HUES48 (cell line): ENCODE measurements at regions not wholly inside any gene's neighbourhood (a gene's known extent, or its start where the extent isn't known, plus 50 kb on each side); places are given as distances from the start of the nearest gene placed in this dataset.
"Not testable (repeated sequence)": the region's sequence is repeated elsewhere in the genome, so short reads cannot be mapped to it uniquely, and the experiment has no call there.

Experiments used
- H3K27ac ChIP-seq: one replicate; pipeline ENCODE4 v1.7.0; 2013; ENCODE audit warnings: low read depth, low read length, inconsistent platforms
- H3K27me3 ChIP-seq: 2 replicates; pipeline ENCODE4 v1.6.1; 2013; ENCODE audit warnings: mild to moderate bottlenecking, low read length; ENCODE audit not compliant: control insufficient read depth, insufficient read depth
- H3K36me3 ChIP-seq: 2 replicates; pipeline ENCODE4 v1.6.1; 2013; ENCODE audit warnings: low read length; ENCODE audit not compliant: control insufficient read depth, insufficient read depth
- H3K4me1 ChIP-seq: 2 replicates; pipeline ENCODE4 v1.6.1; 2013; ENCODE audit warnings: mild to moderate bottlenecking, low read length; ENCODE audit not compliant: control insufficient read depth, insufficient read depth
- H3K4me3 ChIP-seq: 2 replicates; pipeline ENCODE4 v1.5.1; 2013; ENCODE audit warnings: mild to moderate bottlenecking, low read depth, low read length
- H3K9ac ChIP-seq: 2 replicates; pipeline ENCODE4 v1.6.1; 2013; ENCODE audit warnings: mild to moderate bottlenecking, low read depth, low read length, moderate library complexity
- H3K9me3 ChIP-seq: 2 replicates; pipeline ENCODE4 v1.6.1; 2013; ENCODE audit warnings: low read length; ENCODE audit not compliant: control insufficient read depth, insufficient read depth

DNA sequence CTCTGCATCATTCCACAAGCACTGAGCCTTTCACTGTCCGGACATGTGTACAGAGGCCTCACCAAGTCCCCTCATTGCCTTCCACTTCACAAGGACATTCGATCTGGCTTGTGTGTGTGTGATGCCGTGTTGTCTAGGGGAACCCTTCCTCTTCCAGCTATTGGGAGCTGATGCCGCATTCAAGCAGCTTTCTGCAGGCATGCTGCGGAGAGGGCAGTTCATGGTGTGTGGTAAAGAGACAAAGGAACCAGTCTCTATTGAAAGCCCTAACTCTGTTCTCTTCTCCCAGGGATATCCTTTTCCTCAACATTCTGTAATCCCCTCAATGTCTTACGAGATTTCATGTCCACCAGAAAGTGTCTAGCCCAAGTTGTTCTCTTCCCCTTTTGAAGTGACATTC lies 141.6 kb downstream of the ALOX5 start:
- Histone ChIP-seq H3K27me3 (no peaks in the 10 kb centered on the region), H3K4me3 (no peak overlapping the region), H3K27ac (no peak overlapping the region), H3K36me3 (no peaks in the 10 kb centered on the region), H3K9ac (no peak overlapping the region), H3K4me1 (peaks cover 12% of the 10 kb centered on the region; the same call in 1 of the 2 replicates), H3K9me3 (no peaks in the 10 kb centered on the region)

DNA sequence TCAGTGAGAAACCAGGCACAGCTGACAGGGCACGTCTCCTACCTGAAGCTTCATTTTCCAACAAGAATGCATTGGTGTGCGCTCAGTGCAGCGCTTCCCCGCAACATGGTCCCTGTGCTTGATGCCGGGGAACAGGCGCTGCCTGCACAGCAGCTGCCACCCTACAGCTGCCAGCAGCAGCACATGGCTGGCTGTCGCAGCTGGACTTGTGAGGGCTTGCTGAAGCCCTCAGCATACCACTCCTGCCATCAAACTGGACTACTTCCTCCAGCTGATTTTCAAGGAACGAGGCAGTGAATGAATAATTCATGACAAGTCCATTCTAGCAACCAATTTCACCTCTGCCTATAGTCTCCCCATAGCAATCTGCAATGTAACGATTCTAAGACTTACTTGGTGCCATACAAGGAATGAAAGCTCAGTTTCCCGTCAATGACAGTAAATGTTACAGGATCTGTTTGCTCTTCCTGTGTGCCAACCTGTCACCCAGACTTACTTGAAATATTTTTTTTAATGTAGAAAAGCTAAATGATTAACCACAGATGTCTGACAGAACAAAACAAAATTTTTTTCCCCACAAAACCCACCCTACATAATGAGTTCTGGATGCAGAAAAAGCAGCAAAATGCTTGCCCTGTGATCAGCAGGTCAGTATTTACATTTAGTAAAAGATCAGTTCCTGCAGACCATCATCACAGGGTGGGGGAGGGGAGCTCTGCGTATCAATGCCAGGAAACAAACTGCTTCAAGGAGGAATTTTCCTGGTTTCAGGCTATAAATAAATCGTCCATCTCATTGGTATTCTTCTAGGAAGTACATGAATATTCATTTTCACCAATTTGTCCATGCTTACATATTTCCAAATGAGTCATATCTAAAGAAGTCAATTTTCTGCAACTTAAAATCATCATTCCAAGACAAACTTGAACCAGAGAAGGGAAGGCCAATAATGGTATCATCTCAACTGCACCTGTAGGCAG lies 140.6 kb downstream of the ALOX5 start:
- no peak overlapping the region for H3K9ac ChIP-seq
- no peaks in the 10 kb centered on the region for H3K36me3 ChIP-seq
- no peak overlapping the region for H3K4me3 ChIP-seq
- no peak overlapping the region for H3K27ac ChIP-seq
- H3K4me1 ChIP-seq: peaks cover 12% of the 10 kb centered on the region; the same call in 1 of the 2 replicates
- H3K27me3 ChIP-seq: no peaks in the 10 kb centered on the region
- H3K9me3 ChIP-seq: no peaks in the 10 kb centered on the region

DNA sequence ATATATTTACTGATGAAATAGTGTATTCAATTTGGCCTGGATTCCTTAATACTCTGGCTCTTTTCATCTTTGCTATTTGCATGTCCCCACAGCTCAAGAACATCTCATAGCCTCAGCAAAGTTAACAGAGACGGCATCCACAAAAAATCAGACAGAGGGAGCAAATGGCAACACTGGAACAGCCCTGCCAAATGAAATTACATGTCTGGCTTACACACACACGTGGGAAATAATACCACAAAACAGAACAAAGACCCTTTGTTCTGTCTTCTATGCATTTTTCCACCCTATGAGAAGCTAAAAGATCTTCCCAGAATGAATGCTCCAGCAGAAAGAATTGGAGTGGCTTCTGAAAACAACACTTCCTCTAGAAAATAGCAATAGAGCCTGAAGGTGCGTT lies 139.5 kb downstream of the ALOX5 start:
- Histone ChIP-seq H3K27ac (no peak overlapping the region), H3K4me3 (no peak overlapping the region), H3K9ac (no peak overlapping the region), H3K4me1 (peaks cover 12% of the 10 kb centered on the region; the same call in 1 of the 2 replicates), H3K36me3 (no peaks in the 10 kb centered on the region), H3K9me3 (no peaks in the 10 kb centered on the region), H3K27me3 (no peaks in the 10 kb centered on the region)

DNA sequence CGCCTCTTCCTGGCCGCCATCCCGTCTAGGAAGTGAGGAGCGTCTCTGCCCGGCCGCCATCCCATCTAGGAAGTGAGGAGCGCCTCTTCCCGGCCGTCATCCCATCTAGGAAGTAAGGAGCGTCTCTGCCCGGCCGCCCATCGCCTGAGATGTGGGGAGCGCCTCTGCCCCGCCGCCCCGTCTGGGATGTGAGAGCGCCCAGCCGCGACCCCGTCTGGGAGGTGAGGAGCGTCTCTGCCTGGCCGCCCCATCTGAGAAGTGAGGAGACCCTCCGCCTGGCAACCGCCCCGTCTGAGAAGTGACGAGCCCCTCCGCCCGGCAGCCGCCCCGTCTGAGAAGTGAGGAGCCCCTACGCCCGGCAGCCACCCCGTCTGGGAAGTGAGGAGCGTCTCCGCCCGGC lies 137.9 kb downstream of the ALOX5 start:
- H3K9me3 ChIP-seq, H3K9ac ChIP-seq, H3K27ac ChIP-seq, H3K4me3 ChIP-seq, H3K27me3 ChIP-seq, H3K36me3 ChIP-seq: not testable (repeated sequence)
- H3K4me1 ChIP-seq: peaks cover 12% of the 10 kb centered on the region; the same call in 1 of the 2 replicates

DNA sequence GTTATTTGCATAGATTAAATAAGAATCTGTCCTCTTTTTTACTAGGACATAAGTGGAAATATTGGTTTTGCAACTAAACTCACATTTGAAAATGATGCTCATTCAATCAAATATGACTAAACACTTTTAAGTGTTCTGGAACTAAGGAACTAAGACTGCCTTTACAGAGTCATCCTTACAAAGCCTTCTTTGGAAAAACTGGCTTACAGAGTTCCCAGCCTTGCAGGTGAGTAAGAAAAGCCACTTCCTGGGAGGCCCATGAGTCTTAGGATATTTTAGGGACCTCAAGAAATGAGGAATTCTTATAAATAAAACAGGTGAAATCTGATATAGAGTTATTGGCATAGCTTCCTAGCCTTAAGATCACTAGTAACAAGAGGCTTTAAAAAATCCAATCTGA lies 135.5 kb downstream of the ALOX5 start:
- Histone ChIP-seq H3K36me3 (no peaks in the 10 kb centered on the region), H3K4me1 (peaks cover under 1% of the 10 kb centered on the region; the same call in 1 of the 2 replicates), H3K4me3 (no peak overlapping the region), H3K9ac (no peak overlapping the region), H3K27ac (no peak overlapping the region), H3K9me3 (no peaks in the 10 kb centered on the region), H3K27me3 (no peaks in the 10 kb centered on the region)

DNA sequence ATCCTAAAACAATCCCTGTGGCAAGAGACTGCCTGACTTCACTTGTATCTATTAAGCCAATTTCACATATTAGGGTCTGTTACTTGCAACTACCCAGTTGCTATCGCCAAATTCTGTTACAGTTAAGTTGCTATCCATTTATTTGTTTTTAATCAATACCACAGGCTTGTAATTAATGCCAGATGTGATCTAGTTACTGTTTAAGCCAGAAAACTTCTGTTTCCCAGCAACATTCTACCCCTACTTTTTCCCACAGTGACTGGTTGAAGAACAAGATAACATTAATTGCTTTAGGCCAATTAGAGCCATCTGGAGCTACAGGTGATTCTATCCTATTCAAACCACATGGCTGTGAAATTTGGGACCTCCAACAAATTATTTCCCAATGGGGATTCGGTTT lies 131.3 kb downstream of the ALOX5 start:
- Histone ChIP-seq H3K27me3 (no peaks in the 10 kb centered on the region), H3K9ac (no peak overlapping the region), H3K9me3 (no peaks in the 10 kb centered on the region), H3K4me3 (no peak overlapping the region), H3K36me3 (no peaks in the 10 kb centered on the region), H3K27ac (no peak overlapping the region), H3K4me1 (no peaks in the 10 kb centered on the region)

DNA sequence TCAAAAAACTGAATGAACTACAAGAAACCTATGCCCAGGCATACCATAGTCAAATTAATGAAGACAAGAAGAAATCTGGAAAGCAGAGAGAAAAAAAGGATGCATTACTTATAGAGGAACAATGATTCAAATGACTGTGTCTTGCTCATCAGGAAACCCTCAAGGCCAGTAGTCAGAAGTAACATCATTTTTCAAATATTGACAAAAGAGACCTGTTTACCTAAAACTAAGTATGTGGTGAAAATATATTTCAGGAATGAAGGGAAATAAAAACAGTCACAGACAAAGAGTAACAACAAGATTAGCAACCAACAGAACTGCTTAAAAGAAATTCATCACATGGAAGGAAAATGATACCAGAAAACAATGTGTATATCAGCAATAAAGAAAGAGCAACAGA lies 128.4 kb downstream of the ALOX5 start:
- no peak overlapping the region for H3K4me3 ChIP-seq
- H3K9ac ChIP-seq: no peak overlapping the region
- no peaks in the 10 kb centered on the region for H3K36me3 ChIP-seq
- no peaks in the 10 kb centered on the region for H3K27me3 ChIP-seq
- no peaks in the 10 kb centered on the region for H3K4me1 ChIP-seq
- H3K27ac ChIP-seq: no peak overlapping the region
- no peaks in the 10 kb centered on the region for H3K9me3 ChIP-seq

DNA sequence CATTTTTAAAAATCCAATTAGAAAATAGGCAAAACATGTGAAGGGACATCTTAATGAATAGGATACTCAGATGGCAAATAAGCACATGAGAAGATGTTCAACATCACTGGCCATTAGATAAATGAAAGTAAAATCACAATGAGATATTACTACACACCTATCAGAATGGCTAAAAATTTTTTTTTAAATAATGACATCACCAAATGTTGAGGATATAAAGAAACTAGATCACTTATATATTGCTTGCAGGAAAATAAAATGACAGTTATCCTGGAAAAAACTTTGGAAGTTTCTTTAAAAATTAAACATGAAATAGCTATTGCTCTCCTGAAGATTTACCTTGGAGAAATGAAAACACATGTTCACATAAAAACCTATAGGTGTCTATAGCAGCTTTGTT lies 127.8 kb downstream of the ALOX5 start:
- no peaks in the 10 kb centered on the region for H3K9me3 ChIP-seq
- no peaks in the 10 kb centered on the region for H3K4me1 ChIP-seq
- H3K4me3 ChIP-seq: no peak overlapping the region
- no peak overlapping the region for H3K9ac ChIP-seq
- no peak overlapping the region for H3K27ac ChIP-seq
- no peaks in the 10 kb centered on the region for H3K27me3 ChIP-seq
- no peaks in the 10 kb centered on the region for H3K36me3 ChIP-seq

DNA sequence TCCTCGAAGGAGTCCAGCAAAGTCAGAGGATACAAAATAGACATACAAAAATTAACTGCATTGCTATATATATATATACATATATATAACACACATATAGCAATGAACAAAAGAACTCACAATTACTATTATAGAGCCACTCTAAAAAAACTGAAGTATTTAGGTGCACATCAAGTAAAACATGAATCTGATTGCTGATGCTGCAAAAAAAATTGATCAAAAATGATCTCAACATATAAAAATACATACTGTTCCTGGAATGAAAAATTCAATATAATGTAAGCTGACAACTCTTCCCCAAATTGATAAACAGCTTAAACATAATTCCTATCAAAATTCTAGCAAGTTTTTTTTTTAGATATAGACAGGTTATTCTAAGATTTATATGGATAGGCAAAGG lies 126.8 kb downstream of the ALOX5 start:
- H3K4me1 ChIP-seq: no peaks in the 10 kb centered on the region
- no peak overlapping the region for H3K4me3 ChIP-seq
- no peak overlapping the region for H3K27ac ChIP-seq
- no peaks in the 10 kb centered on the region for H3K9me3 ChIP-seq
- no peaks in the 10 kb centered on the region for H3K27me3 ChIP-seq
- H3K9ac ChIP-seq: no peak overlapping the region
- no peaks in the 10 kb centered on the region for H3K36me3 ChIP-seq

DNA sequence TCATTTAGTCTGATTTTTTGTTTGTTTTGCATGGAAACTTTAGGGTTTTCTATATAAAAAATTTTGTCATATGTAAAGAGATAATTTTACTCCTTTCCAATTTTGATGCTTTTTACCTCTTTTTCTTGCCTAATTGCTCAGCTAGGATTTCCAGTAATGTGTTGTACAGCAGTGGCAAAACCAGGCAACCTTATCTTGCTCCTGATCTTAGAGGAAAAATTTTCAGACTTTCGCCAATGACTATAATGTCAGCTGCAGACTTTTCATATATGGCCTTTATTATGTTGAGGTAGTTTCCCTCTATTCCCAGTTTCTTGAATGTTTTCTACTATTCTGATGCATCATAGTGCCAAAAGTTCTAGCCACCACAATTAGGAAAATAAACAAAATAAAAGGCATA lies 126.3 kb downstream of the ALOX5 start:
- H3K36me3 ChIP-seq: no peaks in the 10 kb centered on the region
- H3K4me1 ChIP-seq: no peaks in the 10 kb centered on the region
- no peak overlapping the region for H3K9ac ChIP-seq
- H3K4me3 ChIP-seq: no peak overlapping the region
- H3K27ac ChIP-seq: no peak overlapping the region
- peaks cover 2% of the 10 kb centered on the region; the same call in 1 of the 2 replicates for H3K9me3 ChIP-seq
- no peaks in the 10 kb centered on the region for H3K27me3 ChIP-seq

DNA sequence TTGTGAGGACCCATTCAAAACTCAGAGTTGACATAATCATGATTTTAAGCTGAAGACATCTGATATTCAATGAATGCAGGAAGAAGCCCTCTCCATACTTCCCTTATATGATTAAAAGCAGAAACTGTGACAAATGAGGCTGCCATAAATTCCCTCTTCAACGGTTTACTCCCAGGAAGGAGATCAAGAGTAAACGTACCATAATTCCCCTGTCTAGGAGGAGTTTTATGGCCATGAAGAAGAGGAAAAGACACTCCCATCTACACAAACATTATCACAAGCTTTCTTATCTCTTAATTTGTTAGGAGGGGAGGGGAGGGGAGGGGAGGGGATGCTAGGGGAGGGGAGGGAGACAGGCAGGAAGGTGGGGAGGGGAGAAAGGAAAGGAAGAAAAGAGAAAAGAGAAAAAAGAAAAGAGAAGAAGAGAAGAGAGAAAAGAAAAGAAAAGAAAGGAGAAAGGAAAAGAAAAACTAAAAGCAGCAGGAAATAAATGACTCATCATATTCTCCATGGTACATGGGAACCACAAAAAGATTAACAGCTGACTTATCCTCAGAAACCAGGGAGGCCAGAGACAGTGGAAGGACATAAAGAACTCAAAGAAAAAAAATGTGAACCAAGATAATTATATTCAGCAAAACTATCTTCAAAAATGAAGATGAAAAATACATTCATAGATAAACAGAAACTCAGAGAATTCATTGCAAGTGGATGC lies 121.6 kb downstream of the ALOX5 start:
- Histone ChIP-seq H3K27me3 (no peaks in the 10 kb centered on the region), H3K9ac (no peak overlapping the region), H3K4me3 (no peak overlapping the region), H3K9me3 (peaks cover 3% of the 10 kb centered on the region; the same call in 1 of the 2 replicates), H3K36me3 (no peaks in the 10 kb centered on the region), H3K4me1 (no peaks in the 10 kb centered on the region), H3K27ac (no peak overlapping the region)
